NCI-H1417 treated with DMSO at 0.1 percent for 48 hours (cell line): ENCODE measurements at regions not wholly inside any gene's neighbourhood (a gene's known extent, or its start where the extent isn't known, plus 50 kb on each side); places are given as distances from the start of the nearest gene placed in this dataset.

Experiments used
- DNase-seq: peaks from one replicate; lab custom pipeline; 2025; lab: John Stamatoyannopoulos, UW

DNA sequence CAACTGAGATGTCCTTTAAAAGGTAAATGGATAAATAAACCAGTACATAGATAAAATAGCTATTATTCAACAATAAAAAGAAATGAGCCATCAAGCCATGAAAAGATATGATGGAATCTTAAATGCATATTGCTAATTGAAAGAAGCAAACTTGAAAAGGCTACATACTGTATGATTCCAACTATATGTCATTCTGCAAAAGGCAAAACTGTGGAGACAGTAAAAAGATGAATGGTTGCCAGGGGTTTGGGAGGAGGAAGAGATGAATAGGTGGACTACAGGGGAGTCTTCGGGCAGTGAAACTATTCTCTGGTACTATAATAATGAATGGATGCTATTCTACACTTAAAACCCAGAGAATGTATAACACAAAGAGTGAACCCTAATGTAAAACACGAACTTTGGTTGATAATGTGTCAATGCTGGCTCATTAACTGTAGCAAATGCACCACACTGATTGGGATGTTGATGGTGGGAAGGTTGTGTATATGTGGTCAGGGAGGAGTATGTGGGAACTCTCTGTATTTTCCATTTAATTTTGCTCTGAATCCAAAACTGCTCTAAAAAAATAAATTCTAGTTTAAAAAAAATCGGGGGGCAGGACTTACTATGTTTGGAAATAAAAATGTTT lies 73.7 kb upstream of the MYCN start:
- no peak for DNase-seq

GRCh38 chr2:15867194-15868171 lies 72.9 kb upstream of the MYCN start:
- no peak for DNase-seq

GRCh38 chr2:15868186-15868585 lies 72.2 kb upstream of the MYCN start:
- no peak for DNase-seq

DNA sequence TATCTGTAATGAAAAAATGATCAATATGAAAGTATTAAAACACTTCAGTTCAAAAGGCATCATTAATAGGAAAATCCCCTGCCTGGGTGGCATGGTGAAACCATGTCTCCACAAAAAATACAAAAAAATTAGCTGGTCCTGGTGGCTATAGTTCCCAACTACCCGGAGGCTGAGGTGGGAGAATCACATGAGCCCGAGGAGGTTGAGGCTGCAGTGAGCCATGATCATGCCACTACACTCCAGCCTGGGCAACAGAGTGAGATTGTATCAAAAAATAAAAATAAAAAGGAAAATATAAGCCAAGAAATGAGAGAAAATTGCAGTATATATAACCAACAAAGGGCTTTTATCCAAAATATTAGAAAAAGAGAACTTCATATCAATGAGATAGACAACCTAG lies 71.6 kb upstream of the MYCN start:
- no peak for DNase-seq

- no peak for DNase-seq
These were observed 71.0 kb upstream of the MYCN start for GRCh38 chr2:15869396-15869795.

- DNase-seq: no peak
These were observed 70.5 kb upstream of the MYCN start for GRCh38 chr2:15869871-15870270.

DNA sequence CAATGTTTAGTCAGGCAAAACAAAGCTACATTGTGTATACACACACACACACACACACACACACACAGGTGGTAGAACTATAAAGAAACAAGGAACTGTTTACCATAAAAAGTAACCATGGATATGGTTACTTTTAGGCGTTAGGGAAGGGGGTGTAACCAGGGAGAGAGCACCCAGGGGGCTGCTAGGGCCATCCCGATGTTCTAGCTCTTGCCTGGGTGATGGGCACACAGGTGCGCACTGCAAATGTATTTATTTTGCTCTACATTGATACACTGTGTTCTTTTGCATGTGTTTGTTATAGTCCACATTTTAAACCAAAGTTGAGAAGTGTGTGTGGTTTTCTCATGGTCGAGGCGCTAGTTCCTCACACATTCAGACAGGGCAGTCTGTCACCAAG lies 69.8 kb upstream of the MYCN start:
- no peak for DNase-seq

GRCh38 chr2:15871239-15871783 lies 69.0 kb upstream of the MYCN start:
- DNase-seq: no peak

- no peak for DNase-seq
These were observed 67.5 kb upstream of the MYCN start for GRCh38 chr2:15872854-15873253.

DNA sequence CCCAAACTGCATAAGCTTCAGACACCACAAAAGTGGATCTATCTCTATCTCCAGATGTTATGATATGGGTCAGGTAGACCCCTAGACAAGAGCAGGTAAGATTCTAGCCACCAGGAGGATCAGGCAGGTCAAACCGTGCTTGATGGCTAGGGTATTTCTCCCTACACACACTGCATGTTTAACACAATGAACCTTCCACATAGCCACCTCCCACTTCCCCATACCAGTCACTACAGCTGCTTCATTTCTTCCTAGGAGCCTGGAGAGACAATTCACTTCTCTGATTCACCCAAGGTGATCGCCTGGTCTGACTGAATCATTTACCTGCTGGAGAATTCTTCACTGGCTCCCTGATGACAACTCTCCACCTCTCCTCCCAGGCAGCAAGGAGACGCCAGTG lies 66.0 kb upstream of the MYCN start:
- no peak for DNase-seq

DNA sequence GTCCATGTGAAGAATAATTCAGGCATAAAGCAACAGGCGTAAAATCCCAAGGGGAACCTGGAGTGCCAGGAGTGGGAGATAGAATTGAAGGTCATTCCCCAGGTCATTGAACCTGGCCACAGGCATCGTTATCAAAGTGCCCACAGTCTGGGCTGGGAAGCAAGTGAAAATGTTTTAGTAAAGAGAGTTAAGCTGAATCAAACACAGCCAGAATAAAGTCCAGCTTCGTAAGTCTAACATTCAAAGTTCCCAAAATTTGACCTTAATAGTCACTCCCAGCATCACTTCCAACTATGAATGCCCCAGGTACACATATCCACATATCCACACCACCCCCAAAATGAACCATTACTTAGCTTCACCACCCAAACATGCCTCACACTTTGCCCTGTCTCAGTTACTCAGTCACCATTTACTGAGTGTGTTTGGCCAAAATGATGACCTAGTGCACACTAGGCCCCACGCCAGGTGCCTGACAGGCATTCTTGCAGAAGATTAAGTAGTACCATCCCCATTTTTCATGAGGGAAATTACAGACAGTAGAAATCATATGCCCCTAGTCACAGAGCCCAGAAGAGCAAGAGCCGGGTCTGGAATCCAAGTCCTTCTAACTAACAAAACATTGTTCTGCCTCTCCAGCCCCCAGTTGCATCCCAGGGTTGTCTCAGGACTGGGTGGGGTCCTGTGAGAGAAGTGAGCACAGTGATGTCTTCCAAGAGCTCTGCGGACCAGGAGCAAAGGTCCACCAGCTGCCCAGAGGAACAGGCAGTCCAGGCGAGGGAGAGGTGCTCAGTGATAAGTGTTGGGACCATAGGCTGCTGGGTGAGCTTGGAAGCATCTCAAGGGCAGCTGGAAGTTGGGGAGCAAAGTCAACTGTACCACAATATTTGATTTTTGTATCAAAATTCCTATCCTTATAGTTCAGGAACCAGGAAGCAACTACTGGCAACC lies 65.2 kb upstream of the MYCN start:
- no peak for DNase-seq

- no peak for DNase-seq
These were observed 64.2 kb upstream of the MYCN start for GRCh38 chr2:15875969-15876705.

GRCh38 chr2:15880226-15881119 lies 59.9 kb upstream of the MYCN start:
- no peak for DNase-seq

GRCh38 chr2:15881120-15881433 lies 59.3 kb upstream of the MYCN start:
- no peak for DNase-seq

GRCh38 chr2:15881676-15882075 lies 58.7 kb upstream of the MYCN start:
- DNase-seq: no peak

DNA sequence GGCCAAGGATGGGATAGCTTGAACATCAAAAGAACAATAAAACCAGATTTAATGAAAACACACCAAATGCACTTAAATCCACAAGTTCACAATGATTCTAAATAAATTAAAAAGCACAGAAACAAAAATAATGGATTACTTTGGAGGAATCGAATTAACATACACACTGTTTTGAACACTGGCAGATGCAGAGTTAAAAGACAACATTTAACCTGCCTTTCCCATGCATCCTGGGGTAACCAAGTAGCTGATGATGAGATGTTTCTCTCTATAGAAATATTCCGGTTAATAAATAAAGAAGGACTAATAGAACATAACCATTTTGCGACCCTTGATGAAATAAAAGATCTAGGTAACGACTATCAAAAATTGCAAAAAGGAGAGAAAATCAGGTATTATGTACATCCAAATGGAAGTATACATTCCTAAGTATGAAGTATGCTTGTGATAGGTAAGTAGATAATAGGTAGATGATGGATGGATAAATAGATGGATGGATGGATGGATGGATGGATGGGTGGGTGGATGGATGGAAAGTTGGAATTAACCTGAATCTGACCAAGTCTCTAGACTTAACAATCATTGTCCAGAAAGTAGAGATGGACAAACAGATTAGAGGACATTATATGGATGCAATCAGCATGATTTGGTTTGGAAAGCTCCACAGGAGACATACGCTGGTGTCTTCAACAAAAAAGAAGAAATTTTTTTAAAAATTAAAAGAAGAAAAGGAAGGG lies 57.4 kb upstream of the MYCN start:
- no peak for DNase-seq

DNA sequence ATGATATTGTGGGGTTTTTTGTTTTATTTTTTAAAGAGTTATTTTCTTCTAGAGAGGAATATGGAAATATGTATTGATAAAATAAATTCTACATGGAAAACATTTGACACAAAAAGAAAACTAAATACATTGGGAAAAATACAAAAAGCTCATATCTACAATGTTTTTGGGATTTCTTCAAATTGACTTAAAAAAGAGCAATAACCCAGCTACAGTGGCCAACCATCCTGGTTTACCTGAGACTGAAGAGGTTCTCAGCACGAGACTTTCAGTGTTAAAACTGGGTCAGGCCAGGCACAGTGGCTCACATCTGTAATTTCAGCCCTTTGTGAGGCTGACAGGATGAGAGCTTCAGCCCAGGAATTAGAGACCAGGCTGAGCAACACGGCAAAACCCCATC lies 56.7 kb upstream of the MYCN start:
- DNase-seq: no peak

GRCh38 chr2:15884790-15885189 lies 55.6 kb upstream of the MYCN start:
- no peak for DNase-seq

- DNase-seq: no peak
These were observed 54.1 kb upstream of the MYCN start for GRCh38 chr2:15886231-15886630.
